ENCODE measurements at regions not wholly inside any gene's neighbourhood (a gene's known extent, or its start where the extent isn't known, plus 50 kb on each side); places are given as distances from the start of the nearest gene placed in this dataset.

GRCh38 chr18:38552732-38553321 is 987.2 kb upstream of the CELF4 start:
- TF ChIP-seq CTCF (IDR thresholded peaks at IDR 0.05): no peak
- no peak for TF ChIP-seq POLR2A (IDR thresholded peaks at IDR 0.05)
- no peak for TF ChIP-seq POLR2AphosphoS5 (IDR thresholded peaks at IDR 0.05)
